NB4 (cell line): ENCODE measurements at regions not wholly inside any gene's neighbourhood (a gene's known extent, or its start where the extent isn't known, plus 50 kb on each side); places are given as distances from the start of the nearest gene placed in this dataset.

ENCODE experiments used
- CTCF ChIP-seq: IDR thresholded peaks from one replicate; pipeline ENCODE4 v1.5.1; 2012; ENCODE audit warnings: low read depth, low read length
- MAX ChIP-seq: IDR thresholded peaks from 2 replicates; pipeline ENCODE4 v1.6.1; 2011; ENCODE audit warnings: low read depth, low read length
- MYC ChIP-seq: IDR thresholded peaks from 2 replicates; pipeline ENCODE4 v1.6.1; 2011; ENCODE audit warnings: low read depth, low read length
- POLR2A ChIP-seq: IDR thresholded peaks from 2 replicates; pipeline ENCODE4 v1.6.1; 2011; ENCODE audit warnings: mild to moderate bottlenecking; ENCODE audit not compliant: insufficient read length; ENCODE audit errors: extremely low read depth

- TF ChIP-seq CTCF: no peak
- TF ChIP-seq POLR2A: no peak
- no peak for TF ChIP-seq MYC
- no peak for TF ChIP-seq MAX
These were observed 1911.4 kb downstream of the STIM2 start for GRCh38 chr4:28772066-28772465.
